Hematopoietic multipotent progenitor cell treated with erythropoietin and hydrocortisone succinate and interleukin-3 and kit ligand, for 4 days (in vitro differentiated cells): ENCODE measurements at regions not wholly inside any gene's neighbourhood (a gene's known extent, or its start where the extent isn't known, plus 50 kb on each side); places are given as distances from the start of the nearest gene placed in this dataset.

Source experiments
- DNase-seq: peaks from one replicate; pipeline ENCODE4 v3.0.0-alpha.2; 2015

- no peak for DNase-seq
These were observed 691.1 kb downstream of the UQCRFS1 start for GRCh38 chr19:28521614-28522544.

- DNase-seq, result no peak
These were observed 691.9 kb downstream of the UQCRFS1 start for GRCh38 chr19:28520998-28521568.

- no peak for DNase-seq
These were observed 692.7 kb downstream of the UQCRFS1 start for GRCh38 chr19:28519952-28520861.

GRCh38 chr19:28519218-28519779 lies 693.7 kb downstream of the UQCRFS1 start:
- DNase-seq, result no peak

GRCh38 chr19:28516415-28516872 lies 696.5 kb downstream of the UQCRFS1 start:
- no peak for DNase-seq

GRCh38 chr19:28514166-28514565 lies 698.8 kb downstream of the UQCRFS1 start:
- DNase-seq, result no peak

- DNase-seq, result no peak
These were observed 701.3 kb downstream of the UQCRFS1 start for GRCh38 chr19:28511655-28512054.

- no peak for DNase-seq
These were observed 703.7 kb downstream of the UQCRFS1 start for GRCh38 chr19:28509079-28509895.

- DNase-seq, result no peak
These were observed 704.3 kb downstream of the UQCRFS1 start for GRCh38 chr19:28508666-28509065.

GRCh38 chr19:28505933-28506332 lies 707.0 kb downstream of the UQCRFS1 start:
- no peak for DNase-seq

- no peak for DNase-seq
These were observed 707.8 kb downstream of the UQCRFS1 start for GRCh38 chr19:28505134-28505533.

- DNase-seq, result no peak
These were observed 708.2 kb downstream of the UQCRFS1 start for GRCh38 chr19:28504727-28505126.

- DNase-seq, result peak; percentile 36
These were observed 708.8 kb downstream of the UQCRFS1 start for GRCh38 chr19:28504139-28504538.

GRCh38 chr19:28502879-28503734 lies 709.8 kb downstream of the UQCRFS1 start:
- DNase-seq, result no peak

GRCh38 chr19:28501976-28502375 lies 711.0 kb downstream of the UQCRFS1 start:
- no peak for DNase-seq

GRCh38 chr19:28500982-28501630 lies 711.8 kb downstream of the UQCRFS1 start:
- DNase-seq, result peak; percentile 50

- no peak for DNase-seq
These were observed 712.7 kb downstream of the UQCRFS1 start for GRCh38 chr19:28500296-28500695.

GRCh38 chr19:28498404-28498976 lies 714.5 kb downstream of the UQCRFS1 start:
- no peak for DNase-seq

GRCh38 chr19:28497887-28498286 lies 715.1 kb downstream of the UQCRFS1 start:
- no peak for DNase-seq

- DNase-seq, result no peak
These were observed 715.8 kb downstream of the UQCRFS1 start for GRCh38 chr19:28497137-28497536.
